SK-N-SH (cell line): ENCODE measurements at regions not wholly inside any gene's neighbourhood (a gene's known extent, or its start where the extent isn't known, plus 50 kb on each side); places are given as distances from the start of the nearest gene placed in this dataset.

Source experiments
- CTCF ChIA-PET: fragments of 300-600, 350-600 bp; formaldehyde crosslinking; extraction: SDS; loops from one replicate; lab custom pipeline; 2021; lab: Yijun Ruan, JAX
- POLR2A ChIA-PET: fragments of 350-600 bp; sonication (Branson Sonifier 250); formaldehyde crosslinking; extraction: SDS; loops from one replicate; lab custom pipeline; 2020; ENCODE audit warnings: antibody characterized with exemption, inconsistent platforms; lab: Yijun Ruan, JAX
- DNase-seq: peaks from one replicate; pipeline ENCODE4 v3.0.0; 2012
- H2AFZ ChIP-seq: fragments of 200-600 bp; sonication (generic); 2 replicates; pipeline ENCODE4 v1.8.1; 2016; ENCODE audit warnings: antibody characterized with exemption, mild to moderate bottlenecking, low read depth
- H3F3A ChIP-seq: fragments of 200-600 bp; sonication (generic); replicated peaks from 2 replicates; pipeline ENCODE3; 2016; ENCODE audit warnings: antibody characterized with exemption, mild to moderate bottlenecking; ENCODE audit not compliant: insufficient read depth
- H3K27ac ChIP-seq, 2 experiments: fragments of 200-500 bp in 1 of 2; fragments of 200-600 bp in 1 of 2; sonication (Bioruptor generic) in 1 of 2; sonication (generic), shearing (Covaris generic) in 1 of 2; 2 replicates each; pipeline versions ENCODE4 v1.5.1 to v1.6.1; 2014 to 2016; ENCODE audit warnings: low read depth in 2 of 2, inconsistent platforms in 1 of 2, low read length in 1 of 2, mild to moderate bottlenecking in 1 of 2, mixed read lengths in 1 of 2
- H3K27me3 ChIP-seq: fragments of 200-600 bp; sonication (generic), shearing (Covaris generic); 2 replicates; pipeline ENCODE4 v1.6.1; 2016; ENCODE audit warnings: mixed run types; ENCODE audit not compliant: insufficient read depth
- H3K36me3 ChIP-seq, 2 experiments: fragments of 200-500 bp in 1 of 2; fragments of 200-600 bp in 1 of 2; sonication (Bioruptor generic) in 1 of 2; sonication (generic) in 1 of 2; replicated peaks in 1 of 2; 2 replicates each; pipeline versions ENCODE3 to v1.5.1; 2014 to 2016; ENCODE audit warnings: low read length in 1 of 2, mild to moderate bottlenecking in 1 of 2; ENCODE audit not compliant: insufficient read depth in 2 of 2, control insufficient read depth in 1 of 2
- H3K4me1 ChIP-seq, 2 experiments: fragments of 200-500 bp in 1 of 2; fragments of 200-600 bp in 1 of 2; sonication (Bioruptor generic) in 1 of 2; sonication (generic), shearing (Covaris generic) in 1 of 2; 2 replicates each; pipeline versions ENCODE4 v1.5.1 to v1.6.1; 2014 to 2016; ENCODE audit warnings: low read depth in 1 of 2, low read length in 1 of 2, mixed run types in 1 of 2; ENCODE audit not compliant: insufficient read depth in 2 of 2, control insufficient read depth in 1 of 2
- H3K4me2 ChIP-seq: fragments of 200-600 bp; sonication (generic), shearing (Covaris generic); 2 replicates; pipeline ENCODE4 v1.6.1; 2017; ENCODE audit warnings: mixed run types
- H3K4me3 ChIP-seq, 2 experiments: fragments of 200-500 bp in 1 of 2; fragments of 200-600 bp in 1 of 2; sonication (Bioruptor generic) in 1 of 2; sonication (generic), shearing (Covaris generic) in 1 of 2; 2 replicates each; pipeline versions ENCODE4 v1.5.1 to v1.8.1; 2014 to 2016; ENCODE audit warnings: low read depth in 2 of 2, inconsistent platforms in 1 of 2, low read length in 1 of 2, mild to moderate bottlenecking in 1 of 2, mixed read lengths in 1 of 2, moderate library complexity in 1 of 2
- H3K79me2 ChIP-seq: fragments of 200-600 bp; sonication (generic); 2 replicates; pipeline ENCODE4 v1.8.1; 2017; ENCODE audit warnings: mild to moderate bottlenecking; ENCODE audit not compliant: insufficient read depth
- H3K9ac ChIP-seq: fragments of 200-600 bp; sonication (generic); 2 replicates; pipeline ENCODE4 v1.6.1; 2017; ENCODE audit warnings: mixed run types
- H3K9me2 ChIP-seq: fragments of 200-600 bp; sonication (generic); 2 replicates; pipeline ENCODE4 v1.6.1; 2017; ENCODE audit warnings: mixed run types
- H3K9me3 ChIP-seq: fragments of 200-600 bp; sonication (generic); 2 replicates; pipeline ENCODE4 v1.6.1; 2017; ENCODE audit warnings: mixed run types, mild to moderate bottlenecking, moderate library complexity
- H4K20me1 ChIP-seq: fragments of 200-600 bp; sonication (generic); 2 replicates; pipeline ENCODE4 v1.6.1; 2017; ENCODE audit warnings: mild to moderate bottlenecking, mixed run types; ENCODE audit not compliant: insufficient read depth
- EP300 ChIP-seq, 2 experiments: IDR thresholded peaks; 2 replicates each; pipeline versions ENCODE4 v1.4.0 to v1.6.1; 2012; ENCODE audit warnings: borderline replicate concordance in 1 of 2, low read depth in 1 of 2, low read length in 1 of 2
- FOSL2 ChIP-seq: IDR thresholded peaks from 2 replicates; pipeline ENCODE4 v1.4.0; 2012; ENCODE audit warnings: low read depth, mild to moderate bottlenecking, moderate library complexity, borderline replicate concordance
- FOXJ3 ChIP-seq: sonication (generic); formaldehyde crosslinking; IDR thresholded peaks from 2 replicates; pipeline ENCODE4 v1.5.1; 2020; ENCODE audit warnings: mild to moderate bottlenecking, missing genetic modification reagents
- FOXM1 ChIP-seq: IDR thresholded peaks from 2 replicates; pipeline ENCODE4 v1.4.0; 2012; ENCODE audit warnings: low read depth, mild to moderate bottlenecking
- GATA2 ChIP-seq: sonication (generic); formaldehyde crosslinking; IDR thresholded peaks from 2 replicates; pipeline ENCODE4 v1.5.0; 2020; ENCODE audit warnings: mild to moderate bottlenecking, missing genetic modification reagents
- MEF2A ChIP-seq: IDR thresholded peaks from 2 replicates; pipeline ENCODE4 v1.4.0; 2012; ENCODE audit warnings: low read depth, borderline replicate concordance
- MXI1 ChIP-seq: IDR thresholded peaks from 2 replicates; pipeline ENCODE4 v1.6.1; 2012; ENCODE audit warnings: mild to moderate bottlenecking, low read depth, low read length, improper control_type of control experiment
- NRF1 ChIP-seq: IDR thresholded peaks from 2 replicates; pipeline ENCODE4 v1.6.1; 2012; ENCODE audit warnings: low read depth, mild to moderate bottlenecking, low read length
- POLR2AphosphoS5 ChIP-seq: IDR thresholded peaks from 2 replicates; pipeline ENCODE4 v1.6.1; 2012; ENCODE audit warnings: low read depth, low read length
- RAD21 ChIP-seq: IDR thresholded peaks from 2 replicates; pipeline ENCODE4 v1.6.1; 2012; ENCODE audit warnings: mild to moderate bottlenecking, low read length
- RCOR1 ChIP-seq: fragments of 150-350 bp; IDR thresholded peaks from 2 replicates; pipeline ENCODE4 v1.6.1; 2017; ENCODE audit warnings: antibody characterized with exemption, low read length
- RXRA ChIP-seq: IDR thresholded peaks from 2 replicates; pipeline ENCODE4 v1.4.0; 2012; ENCODE audit warnings: low read depth, mild to moderate bottlenecking, borderline replicate concordance
- SIN3A ChIP-seq: IDR thresholded peaks from 2 replicates; pipeline ENCODE4 v1.6.1; 2012; ENCODE audit warnings: low read depth, mild to moderate bottlenecking, low read length, moderate library complexity, borderline replicate concordance
- SMC3 ChIP-seq: IDR thresholded peaks from 2 replicates; pipeline ENCODE4 v1.6.1; 2012; ENCODE audit warnings: low read depth, low read length, improper control_type of control experiment
- TAF1 ChIP-seq: IDR thresholded peaks from 2 replicates; pipeline ENCODE4 v1.6.1; 2012; ENCODE audit warnings: low read depth, mild to moderate bottlenecking, low read length, moderate library complexity, borderline replicate concordance
- TCF12 ChIP-seq: IDR thresholded peaks from 2 replicates; pipeline ENCODE4 v1.4.0; 2012
- WGBS: methylation state at CpG from one replicate; pipeline ENCODE4 v1.1.6; 2017; ENCODE audit warnings: low lambda C conversion rate; 5-methylcytosine and 5-hydroxymethylcytosine counted together
- TF ChIP-seq, protein P1 (sequence below): IDR thresholded peaks from 2 replicates; pipeline ENCODE4; 2012
- TF ChIP-seq, protein P2 (sequence below): IDR thresholded peaks from 2 replicates; pipeline ENCODE4 v1.4.0; 2012; ENCODE audit warnings: low read depth, borderline replicate concordance
- TF ChIP-seq, protein P3 (sequence below): fragments of 150-350 bp; IDR thresholded peaks from 2 replicates; pipeline ENCODE4 v1.6.1; 2016; ENCODE audit warnings: mild to moderate bottlenecking, low read depth, low read length

DNA sequence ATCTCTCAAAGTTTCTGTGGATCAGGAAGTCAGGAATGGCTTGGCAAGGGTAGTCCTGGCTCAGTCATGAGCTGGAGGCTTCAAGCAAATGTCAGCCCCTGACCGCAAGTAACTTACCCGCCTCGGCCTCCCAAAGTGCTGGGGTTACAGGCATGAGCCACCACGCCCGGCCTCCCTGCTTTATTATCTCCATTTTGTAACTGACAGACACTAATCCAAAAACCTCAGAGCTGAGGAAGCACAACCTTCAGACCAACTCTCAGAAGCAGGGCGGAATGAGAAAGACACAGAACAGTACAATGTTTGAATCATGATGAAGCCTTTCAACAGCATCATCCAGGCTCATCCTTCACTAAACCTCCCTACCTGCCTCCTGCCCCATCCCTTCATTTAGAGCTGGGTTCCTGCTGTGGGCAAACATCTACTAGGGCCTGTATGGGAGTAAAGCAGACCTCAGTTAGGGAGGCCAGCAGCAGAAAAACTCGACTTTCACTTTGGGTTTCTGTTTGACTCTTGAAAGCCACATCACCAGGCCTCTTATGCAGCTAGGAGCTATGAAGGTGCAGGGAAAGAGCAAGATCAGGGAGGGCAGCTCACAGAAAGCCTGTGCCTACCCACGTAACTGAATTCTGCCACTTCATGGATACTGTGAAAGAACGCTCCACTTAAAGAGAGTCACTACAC is 84.4 kb upstream of the RAB4A start:
- no peaks in the 10 kb centered on the region for H3K79me2 ChIP-seq
- POLR2A ChIA-PET = no interaction called here
- H3K4me2 ChIP-seq = no peak overlapping the region
- CTCF ChIA-PET = interaction anchor here (1.7 kb wide), 1 partner anchor 41 kb away, joined by 7 read pairs; no protein-coding TSS in a partner anchor
- H3K4me3 ChIP-seq = no peak overlapping the region
- no peaks in the 10 kb centered on the region for H3K36me3 ChIP-seq
- no peaks in the 10 kb centered on the region for H3F3A ChIP-seq
- no peak overlapping the region for H3K9ac ChIP-seq
- H3K4me1 ChIP-seq = peaks cover 0 to 3% of the 10 kb centered on the region in 2 experiments; a peak in 1 of 4 replicates
- 74% methylated on average over 9 of the region's 9 CpGs for WGBS
- no peak overlapping the region for H3K27ac ChIP-seq
- H2AFZ ChIP-seq = no peak overlapping the region
- no peaks in the 10 kb centered on the region for H3K27me3 ChIP-seq
- no peaks in the 10 kb centered on the region for H3K9me3 ChIP-seq
- H3K9me2 ChIP-seq = no peaks in the 10 kb centered on the region
- no peak for TF ChIP-seq FOXM1
- TF ChIP-seq, protein P1, sequence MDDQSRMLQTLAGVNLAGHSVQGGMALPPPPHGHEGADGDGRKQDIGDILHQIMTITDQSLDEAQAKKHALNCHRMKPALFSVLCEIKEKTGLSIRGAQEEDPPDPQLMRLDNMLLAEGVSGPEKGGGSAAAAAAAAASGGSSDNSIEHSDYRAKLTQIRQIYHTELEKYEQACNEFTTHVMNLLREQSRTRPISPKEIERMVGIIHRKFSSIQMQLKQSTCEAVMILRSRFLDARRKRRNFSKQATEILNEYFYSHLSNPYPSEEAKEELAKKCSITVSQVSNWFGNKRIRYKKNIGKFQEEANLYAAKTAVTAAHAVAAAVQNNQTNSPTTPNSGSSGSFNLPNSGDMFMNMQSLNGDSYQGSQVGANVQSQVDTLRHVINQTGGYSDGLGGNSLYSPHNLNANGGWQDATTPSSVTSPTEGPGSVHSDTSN = no peak
- no peak for TF ChIP-seq FOSL2
- TF ChIP-seq NRF1 = no peak
- no peak for TF ChIP-seq SIN3A
- TF ChIP-seq TCF12 = no peak
- no peak for TF ChIP-seq SMC3
- no peak for TF ChIP-seq RAD21
- TF ChIP-seq EP300 (IDR thresholded peaks at IDR 0.05; ENCODE audit: borderline replicate concordance in 1 of 2, low read depth in 1 of 2, low read length in 1 of 2) = no peak
- TF ChIP-seq, protein P2, sequence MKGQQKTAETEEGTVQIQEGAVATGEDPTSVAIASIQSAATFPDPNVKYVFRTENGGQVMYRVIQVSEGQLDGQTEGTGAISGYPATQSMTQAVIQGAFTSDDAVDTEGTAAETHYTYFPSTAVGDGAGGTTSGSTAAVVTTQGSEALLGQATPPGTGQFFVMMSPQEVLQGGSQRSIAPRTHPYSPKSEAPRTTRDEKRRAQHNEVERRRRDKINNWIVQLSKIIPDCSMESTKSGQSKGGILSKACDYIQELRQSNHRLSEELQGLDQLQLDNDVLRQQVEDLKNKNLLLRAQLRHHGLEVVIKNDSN = no peak
- TF ChIP-seq POLR2AphosphoS5 = no peak
- no peak for TF ChIP-seq FOXJ3 (CRISPR knock-in tag)
- no peak for TF ChIP-seq MXI1
- TF ChIP-seq TAF1 = no peak
- no peak for TF ChIP-seq RCOR1
- TF ChIP-seq GATA2 (CRISPR knock-in tag) = no peak
- TF ChIP-seq MEF2A = no peak
- TF ChIP-seq, protein P3, sequence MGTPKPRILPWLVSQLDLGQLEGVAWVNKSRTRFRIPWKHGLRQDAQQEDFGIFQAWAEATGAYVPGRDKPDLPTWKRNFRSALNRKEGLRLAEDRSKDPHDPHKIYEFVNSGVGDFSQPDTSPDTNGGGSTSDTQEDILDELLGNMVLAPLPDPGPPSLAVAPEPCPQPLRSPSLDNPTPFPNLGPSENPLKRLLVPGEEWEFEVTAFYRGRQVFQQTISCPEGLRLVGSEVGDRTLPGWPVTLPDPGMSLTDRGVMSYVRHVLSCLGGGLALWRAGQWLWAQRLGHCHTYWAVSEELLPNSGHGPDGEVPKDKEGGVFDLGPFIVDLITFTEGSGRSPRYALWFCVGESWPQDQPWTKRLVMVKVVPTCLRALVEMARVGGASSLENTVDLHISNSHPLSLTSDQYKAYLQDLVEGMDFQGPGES = no peak
- TF ChIP-seq RXRA = no peak
- no peak for DNase-seq
- H4K20me1 ChIP-seq = no peaks in the 10 kb centered on the region
